HL-60/S4 treated with phorbol 12-myristate 13-acetate at 8.2 ng/mL for 4 days and 3 days (cell line): ENCODE measurements at regions not wholly inside any gene's neighbourhood (a gene's known extent, or its start where the extent isn't known, plus 50 kb on each side); places are given as distances from the start of the nearest gene placed in this dataset.
"Not testable (repeated sequence)": the region's sequence is repeated elsewhere in the genome, so short reads cannot be mapped to it uniquely, and the experiment has no call there.

Experiments
- in situ Hi-C: fragments of 300-500 bp; cut with MboI; formaldehyde crosslinking; loops from 2 replicates; pipeline ENCODE4 v1.15.0; 2022; ENCODE audit warnings: low sequenced_read_pairs

- in situ Hi-C loops: loop anchor here (25.0 kb wide), 1 partner anchor 93 kb away; no protein-coding TSS in a partner anchor
These were observed 102.8 kb upstream of the RASSF8 start for GRCh38 chr12:25855716-25856115.

DNA sequence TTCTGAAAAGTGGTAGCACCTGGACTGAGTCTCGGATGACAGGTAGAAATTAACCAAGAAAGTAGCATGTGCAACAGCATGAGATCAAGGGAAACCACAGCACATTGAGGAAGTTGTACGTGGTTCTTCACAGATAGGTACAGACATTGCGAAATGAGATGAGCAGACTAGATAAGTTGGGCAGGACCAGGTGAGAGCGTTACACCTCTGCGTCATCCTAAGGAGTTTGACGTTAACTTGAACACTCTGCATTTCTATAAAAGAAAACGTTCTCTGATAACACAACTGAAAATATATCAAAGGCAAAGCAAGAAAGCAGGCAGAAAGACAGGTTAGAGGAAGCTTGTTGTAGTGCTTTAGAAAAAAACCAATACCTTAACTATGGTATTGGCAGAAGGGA, 98.5 kb upstream of the RASSF8 start:
- in situ Hi-C loops: loop anchor here (25.0 kb wide), 1 partner anchor 98 kb away; no protein-coding TSS in a partner anchor

GRCh38 chr12:25861226-25861625, 97.3 kb upstream of the RASSF8 start:
- in situ Hi-C loops: loop anchor here (25.0 kb wide), 1 partner anchor 99 kb away; no protein-coding TSS in a partner anchor

DNA sequence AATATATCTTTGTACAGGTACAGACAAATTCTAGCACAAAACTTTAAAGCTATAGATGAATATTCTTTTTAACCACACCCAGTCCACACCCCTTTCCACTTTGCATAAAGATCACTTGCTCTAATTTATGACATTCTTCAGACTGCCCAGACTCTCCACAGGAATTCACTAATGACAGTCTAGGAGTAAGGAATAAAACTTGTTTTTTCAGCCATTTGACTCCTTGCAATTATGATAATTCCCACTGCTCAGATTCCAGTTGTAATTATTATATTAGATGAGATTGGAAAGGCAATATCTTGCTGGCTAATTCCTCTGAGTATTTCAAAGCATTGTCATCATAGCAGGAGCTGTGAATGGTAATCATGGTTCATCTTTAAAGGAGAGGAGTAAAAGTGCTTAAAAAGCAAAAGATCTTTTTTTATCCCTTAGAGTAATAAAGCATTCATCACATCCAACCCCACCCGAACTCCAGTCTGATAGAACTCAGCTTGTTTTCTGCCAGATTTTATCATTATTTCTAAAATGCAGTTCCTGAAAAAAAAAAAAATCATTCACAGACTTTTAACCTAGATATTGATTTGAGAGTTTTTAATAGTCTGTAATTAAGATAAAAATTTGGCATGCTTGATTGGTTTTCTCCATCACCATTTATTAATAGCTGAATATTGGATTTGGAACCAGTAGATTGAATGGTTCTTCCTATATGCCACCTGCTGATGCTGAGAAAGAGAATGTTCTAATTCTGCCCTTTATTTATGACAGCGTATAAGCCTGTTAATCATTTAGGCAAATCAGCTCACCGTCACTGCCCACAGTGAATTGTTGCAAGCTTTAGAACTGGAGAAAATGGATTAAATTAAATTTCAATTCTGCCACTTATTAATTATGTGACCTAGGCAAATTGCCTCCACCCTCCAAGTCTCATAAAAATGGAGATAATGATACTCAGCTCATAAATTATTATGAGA, 93.9 kb upstream of the RASSF8 start:
- in situ Hi-C loops: loop anchor here (25.0 kb wide), 1 partner anchor 102 kb away; no protein-coding TSS in a partner anchor

GRCh38 chr12:25866586-25867378, 91.7 kb upstream of the RASSF8 start:
- in situ Hi-C loops: loop anchor here (25.0 kb wide), 1 partner anchor 104 kb away; no protein-coding TSS in a partner anchor

DNA sequence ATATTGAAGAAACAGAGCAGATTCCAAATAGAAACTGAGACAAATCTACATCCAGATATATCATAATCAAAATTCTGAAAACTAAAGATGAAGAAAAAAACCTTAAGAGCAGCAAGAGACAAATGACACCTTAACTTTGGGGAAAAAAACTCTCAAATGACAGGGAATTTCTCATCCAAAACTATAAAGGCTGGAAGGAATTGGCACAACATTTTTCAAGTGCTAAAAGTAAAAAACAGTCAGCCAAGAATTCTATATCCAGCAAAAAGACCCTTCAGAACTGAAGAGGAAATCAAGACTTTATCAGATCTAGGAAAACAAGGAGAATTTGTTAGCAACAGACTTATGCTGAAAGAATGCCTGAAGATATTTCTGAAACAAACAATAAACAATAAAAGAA, 90.3 kb upstream of the RASSF8 start:
- in situ Hi-C loops: loop anchor here (25.0 kb wide), 1 partner anchor 106 kb away; no protein-coding TSS in a partner anchor

- in situ Hi-C loops: loop anchor here (25.0 kb wide), 1 partner anchor 110 kb away; no protein-coding TSS in a partner anchor
These were observed 86.3 kb upstream of the RASSF8 start for GRCh38 chr12:25872137-25872536.

DNA sequence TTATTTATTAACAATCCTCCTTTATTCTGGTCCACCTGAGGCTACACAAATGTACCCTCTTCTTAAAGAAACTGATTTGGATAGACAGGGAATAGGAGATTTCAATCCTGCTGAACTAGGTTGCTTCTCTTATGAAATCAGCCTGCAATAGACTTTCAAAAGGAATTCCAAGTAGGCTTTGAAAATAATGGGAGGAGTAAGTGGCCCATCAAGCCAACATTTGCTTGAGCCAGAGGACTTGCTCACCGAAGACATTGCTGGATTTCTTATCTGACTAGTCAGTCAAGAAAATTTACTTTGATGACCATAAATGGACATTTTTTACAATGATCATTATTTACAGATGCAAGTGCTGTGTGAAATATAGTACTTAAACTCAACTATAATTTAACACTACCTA, 82.8 kb upstream of the RASSF8 start:
- in situ Hi-C loops: no loop called here

GRCh38 chr12:25876383-25877045, 82.0 kb upstream of the RASSF8 start:
- in situ Hi-C loops: no loop called here

GRCh38 chr12:25877446-25877845, 81.0 kb upstream of the RASSF8 start:
- in situ Hi-C loops: no loop called here

GRCh38 chr12:25882266-25882665, 76.2 kb upstream of the RASSF8 start:
- in situ Hi-C loops: no loop called here

- in situ Hi-C loops: no loop called here
These were observed 75.2 kb upstream of the RASSF8 start for GRCh38 chr12:25883026-25883916.

GRCh38 chr12:25884024-25884919, 74.2 kb upstream of the RASSF8 start:
- in situ Hi-C loops: no loop called here

- in situ Hi-C loops: no loop called here
These were observed 73.6 kb upstream of the RASSF8 start for GRCh38 chr12:25884920-25885234.

- in situ Hi-C loops: no loop called here
These were observed 72.1 kb upstream of the RASSF8 start for GRCh38 chr12:25886396-25886795.

DNA sequence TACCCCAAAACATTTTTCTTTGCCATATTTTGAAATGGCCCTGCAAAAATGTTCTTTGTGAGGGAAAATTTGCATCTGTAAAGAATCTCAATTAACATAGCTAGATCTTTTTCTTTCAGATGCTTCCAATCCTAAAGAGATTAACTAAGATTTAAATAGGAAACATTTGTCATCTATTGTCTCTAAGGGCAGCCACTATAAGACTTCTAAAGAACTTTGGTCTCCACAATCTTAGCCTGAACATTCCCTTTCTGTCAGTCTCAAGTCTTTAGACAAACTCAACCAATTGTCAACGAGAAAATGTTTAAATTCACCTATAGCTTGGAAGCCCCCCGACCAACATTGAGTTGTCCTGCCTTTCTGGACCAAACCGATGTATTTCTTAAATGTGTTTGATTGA, 71.1 kb upstream of the RASSF8 start:
- in situ Hi-C loops: no loop called here

GRCh38 chr12:25889185-25889584, 69.3 kb upstream of the RASSF8 start:
- in situ Hi-C loops: no loop called here

DNA sequence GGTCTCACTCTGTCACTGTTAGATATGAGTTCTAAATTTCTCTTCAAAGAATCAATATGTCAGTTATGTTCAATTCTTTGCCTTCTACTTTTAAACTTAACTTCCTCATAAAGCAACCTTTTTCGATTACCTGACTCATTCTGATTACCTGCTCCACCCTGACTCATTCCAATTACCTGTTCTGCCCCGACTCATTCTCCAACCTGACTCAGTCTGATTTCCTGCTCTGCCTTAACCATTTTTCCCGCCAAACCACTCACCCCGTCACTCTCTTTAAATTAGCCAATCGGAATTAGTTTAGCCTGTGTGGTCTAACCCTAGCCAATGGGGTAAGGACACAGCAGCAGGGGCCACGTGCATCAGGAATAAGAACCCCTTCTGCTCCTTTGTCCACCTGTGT, 67.4 kb upstream of the RASSF8 start:
- in situ Hi-C loops: not testable (repeated sequence)

GRCh38 chr12:25894759-25895158, 63.7 kb upstream of the RASSF8 start:
- in situ Hi-C loops: no loop called here
